ENCODE measurements at regions not wholly inside any gene's neighbourhood (a gene's known extent, or its start where the extent isn't known, plus 50 kb on each side); places are given as distances from the start of the nearest gene placed in this dataset.

DNA sequence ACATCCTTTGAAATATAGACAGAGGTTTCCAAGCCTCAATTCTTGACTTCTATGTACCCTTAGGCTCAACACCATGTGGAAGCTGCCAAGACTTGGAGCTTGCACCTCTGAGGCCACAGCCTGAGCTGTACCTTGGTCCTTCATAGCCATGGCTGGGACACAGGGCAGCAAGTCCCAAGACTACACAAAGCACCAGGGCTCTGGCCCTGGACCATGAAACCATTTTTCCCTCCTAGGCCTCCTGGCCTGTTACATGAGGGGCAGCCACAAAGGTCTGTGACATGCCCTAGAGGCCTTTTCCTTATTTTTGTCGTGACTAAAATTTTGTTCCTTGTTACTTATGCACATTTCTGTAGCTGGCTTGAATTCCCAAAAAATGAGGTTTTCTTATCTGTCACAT lies 953.1 kb upstream of the ADGRL4 start:
- DNase-seq (ENCODE audit: low spot score): no peak
- TF ChIP-seq, protein P1, sequence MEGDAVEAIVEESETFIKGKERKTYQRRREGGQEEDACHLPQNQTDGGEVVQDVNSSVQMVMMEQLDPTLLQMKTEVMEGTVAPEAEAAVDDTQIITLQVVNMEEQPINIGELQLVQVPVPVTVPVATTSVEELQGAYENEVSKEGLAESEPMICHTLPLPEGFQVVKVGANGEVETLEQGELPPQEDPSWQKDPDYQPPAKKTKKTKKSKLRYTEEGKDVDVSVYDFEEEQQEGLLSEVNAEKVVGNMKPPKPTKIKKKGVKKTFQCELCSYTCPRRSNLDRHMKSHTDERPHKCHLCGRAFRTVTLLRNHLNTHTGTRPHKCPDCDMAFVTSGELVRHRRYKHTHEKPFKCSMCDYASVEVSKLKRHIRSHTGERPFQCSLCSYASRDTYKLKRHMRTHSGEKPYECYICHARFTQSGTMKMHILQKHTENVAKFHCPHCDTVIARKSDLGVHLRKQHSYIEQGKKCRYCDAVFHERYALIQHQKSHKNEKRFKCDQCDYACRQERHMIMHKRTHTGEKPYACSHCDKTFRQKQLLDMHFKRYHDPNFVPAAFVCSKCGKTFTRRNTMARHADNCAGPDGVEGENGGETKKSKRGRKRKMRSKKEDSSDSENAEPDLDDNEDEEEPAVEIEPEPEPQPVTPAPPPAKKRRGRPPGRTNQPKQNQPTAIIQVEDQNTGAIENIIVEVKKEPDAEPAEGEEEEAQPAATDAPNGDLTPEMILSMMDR (IDR thresholded peaks at IDR 0.05; ENCODE audit: extremely low read depth, missing control alignments): no peak

DNA sequence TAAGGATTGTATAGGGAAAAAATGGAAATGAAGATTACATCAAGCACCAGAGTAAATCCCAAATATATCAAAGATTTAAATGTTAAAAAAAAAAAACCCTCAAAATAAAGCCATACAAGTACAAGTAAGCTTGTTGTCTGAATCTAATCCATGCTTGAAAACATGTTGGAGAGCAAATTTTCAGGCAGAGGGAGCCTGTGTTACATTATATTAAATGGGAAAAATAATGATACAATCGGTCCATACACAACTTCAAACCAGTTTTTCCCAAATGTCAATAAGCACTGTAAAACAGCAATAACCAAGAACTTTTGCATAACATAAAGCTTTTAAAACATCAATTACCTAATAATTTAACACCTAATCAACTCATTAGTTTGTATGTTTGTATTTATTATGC lies 949.4 kb upstream of the ADGRL4 start:
- no peak for DNase-seq (ENCODE audit: low spot score)
- TF ChIP-seq, protein P1 (IDR thresholded peaks at IDR 0.05; ENCODE audit: extremely low read depth, missing control alignments): no peak

DNA sequence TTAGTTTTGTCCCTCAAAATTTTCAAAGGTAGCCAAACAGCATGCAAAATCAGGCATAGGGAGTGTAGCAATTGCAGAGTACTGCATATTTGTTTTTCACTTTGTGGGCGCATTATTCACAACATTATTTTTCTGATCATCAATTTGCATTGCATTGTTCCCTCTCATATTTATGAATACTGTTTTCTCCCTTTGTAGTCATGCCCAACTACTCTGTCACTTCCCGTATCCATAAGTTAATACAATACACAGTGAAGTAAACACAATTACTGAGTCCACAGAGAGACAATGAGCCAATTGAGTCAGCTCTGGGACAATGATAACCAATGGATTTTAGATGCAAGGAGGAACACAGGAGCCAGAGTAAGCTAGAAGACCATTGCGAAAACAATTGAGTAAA lies 944.0 kb upstream of the ADGRL4 start:
- TF ChIP-seq, protein P1 (IDR thresholded peaks at IDR 0.05; ENCODE audit: extremely low read depth, missing control alignments): no peak
- DNase-seq (ENCODE audit: low spot score): no peak

DNA sequence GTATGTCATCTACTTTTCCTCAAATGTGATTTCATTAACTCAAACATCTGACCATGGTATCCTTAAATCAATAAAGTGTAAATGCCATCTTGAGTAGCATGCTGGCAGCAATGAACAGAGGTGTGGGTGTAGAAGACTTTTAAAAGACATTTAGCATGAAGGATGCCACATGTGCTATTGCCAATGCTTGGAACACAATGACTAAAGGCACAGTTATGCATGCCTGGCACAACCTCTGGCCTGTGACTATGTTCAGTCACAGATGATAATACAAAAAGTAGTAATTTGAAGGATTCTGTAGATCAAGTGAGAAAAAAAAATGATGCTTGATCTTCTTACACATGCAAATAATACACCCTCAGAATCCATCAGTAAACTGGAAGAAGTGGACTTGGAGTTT lies 938.9 kb upstream of the ADGRL4 start:
- TF ChIP-seq, protein P1 (IDR thresholded peaks at IDR 0.05; ENCODE audit: extremely low read depth, missing control alignments): no peak
- DNase-seq (ENCODE audit: low spot score): no peak

DNA sequence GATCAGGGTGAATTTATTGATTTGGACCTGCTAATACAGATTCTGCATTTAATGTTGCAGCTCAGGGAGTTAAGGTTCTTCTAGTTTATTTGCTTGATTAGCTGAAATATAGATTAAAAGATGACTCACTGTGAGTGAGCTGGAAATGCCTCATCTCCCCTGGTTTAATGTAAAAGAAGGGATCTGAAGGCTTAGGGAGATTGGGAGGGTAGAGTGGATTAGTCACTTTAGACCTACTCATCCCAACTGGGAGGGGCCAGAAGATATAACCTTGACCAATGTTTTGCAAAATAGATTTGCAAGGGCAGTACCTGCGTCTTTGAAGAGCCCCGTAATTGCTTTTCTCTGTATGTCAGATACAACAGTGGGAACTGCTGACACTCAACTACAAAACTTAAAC lies 922.8 kb upstream of the ADGRL4 start:
- TF ChIP-seq, protein P1 (IDR thresholded peaks at IDR 0.05; ENCODE audit: extremely low read depth, missing control alignments): no peak
- DNase-seq (ENCODE audit: low spot score): no peak

DNA sequence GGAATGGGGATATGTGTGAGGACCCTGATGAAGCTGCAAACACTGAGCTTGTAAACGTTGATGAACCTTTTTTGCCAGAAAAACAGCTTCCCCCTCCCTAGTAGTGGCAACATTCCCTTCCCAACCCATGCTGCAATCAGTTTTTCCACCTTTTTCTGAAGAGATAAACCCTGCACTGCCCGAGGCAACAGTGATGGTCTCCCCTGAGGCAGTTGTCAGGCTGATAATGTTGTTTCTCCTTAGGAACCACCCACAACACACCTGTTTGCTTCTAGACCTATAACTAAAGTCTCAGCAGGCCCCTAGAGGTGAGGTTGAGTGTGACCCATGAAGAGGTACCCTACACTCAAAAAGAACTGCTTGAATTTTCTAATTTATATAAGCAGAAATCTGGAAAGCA lies 922.4 kb upstream of the ADGRL4 start:
- TF ChIP-seq, protein P1 (IDR thresholded peaks at IDR 0.05; ENCODE audit: extremely low read depth, missing control alignments): no peak
- no peak for DNase-seq (ENCODE audit: low spot score)

DNA sequence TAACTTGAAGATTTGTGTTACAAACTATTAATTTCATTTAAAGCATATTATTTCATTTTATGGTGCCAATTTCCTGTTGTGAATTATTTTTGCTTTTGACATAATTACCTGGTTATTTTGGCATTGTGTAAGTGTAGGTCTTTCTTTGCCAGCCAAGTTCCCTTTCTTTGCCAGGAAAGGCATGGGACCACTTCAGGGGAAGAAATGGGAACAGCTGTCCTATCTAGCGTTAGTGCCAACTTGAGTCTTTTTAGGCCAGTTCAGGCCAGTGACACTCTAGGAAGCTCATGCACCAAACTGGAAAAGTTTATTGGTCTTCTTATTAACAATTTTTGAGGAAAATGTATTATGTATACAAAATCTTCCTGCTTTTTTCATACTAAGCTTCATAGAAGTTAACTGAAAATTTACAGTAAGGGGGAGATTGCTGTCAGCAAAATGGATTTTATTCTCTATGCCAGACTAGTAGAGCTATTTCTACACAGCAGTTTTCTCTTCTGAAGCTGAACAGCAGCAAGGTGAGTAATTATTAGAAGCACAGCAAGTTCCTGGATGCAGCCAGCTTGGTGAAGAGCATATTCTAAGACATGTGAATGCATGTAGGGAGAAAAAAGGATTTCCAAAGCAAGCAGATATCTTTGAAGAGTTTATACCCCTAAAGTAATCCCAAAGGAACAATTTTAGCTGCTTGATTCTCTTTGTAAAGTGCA lies 914.6 kb upstream of the ADGRL4 start:
- TF ChIP-seq, protein P1 (IDR thresholded peaks at IDR 0.05; ENCODE audit: extremely low read depth, missing control alignments): no peak
- no peak for DNase-seq (ENCODE audit: low spot score)
